K562 (cell line): ENCODE measurements at regions not wholly inside any gene's neighbourhood (a gene's known extent, or its start where the extent isn't known, plus 50 kb on each side); places are given as distances from the start of the nearest gene placed in this dataset.

Source experiments
- ATAC-seq: fragments of 200-7000 bp; cut with Tn5 transposase; 3 replicates; pipeline ENCODE4 v1.9.1; 2020; ENCODE audit warnings: moderate library complexity
- BruUV-seq: library from RNA; stranded (reverse); fragments of 400-500 nt; replicated peaks from 2 replicates; lab custom pipeline; 2021; lab: Mats Ljungman, UMichigan
- CTCF ChIA-PET: fragments of 300-600 bp; formaldehyde crosslinking; extraction: SDS; loops from one replicate; lab custom pipeline; 2021; ENCODE audit warnings: low intra/inter-chr PET ratio; lab: Yijun Ruan, JAX
- POLR2A ChIA-PET: fragments of 300-600, 350-650 bp; sonication (Branson Sonifier 250); formaldehyde crosslinking; extraction: SDS; loops from one replicate; lab custom pipeline; 2021; ENCODE audit warnings: antibody characterized with exemption, inconsistent platforms; lab: Yijun Ruan, JAX
- DNase-seq, 4 experiments: peaks; one replicate each; pipeline versions ENCODE4 v3.0.0 to v3.0.0-alpha.2; 2011 to 2018; ENCODE audit warnings: low spot score in 3 of 4, mixed read lengths in 3 of 4; ENCODE audit errors: extremely low read depth in 1 of 4
- FAIRE-seq: peaks from 2 replicates; lab custom pipeline; 2011; peaks lifted over from hg19 to GRCh38; lab: Jason Lieb, UNC
- H2AFZ ChIP-seq: 2 replicates; pipeline ENCODE4 v1.6.0; 2011; ENCODE audit warnings: low read depth, low read length, control low read depth, inconsistent platforms
- H3K27ac ChIP-seq: fragments of 200-600 bp; 3 replicates; pipeline ENCODE4 v1.8.0; 2011; ENCODE audit warnings: low read depth, mild to moderate bottlenecking, control low read depth, inconsistent platforms, low read length, moderate library complexity, mixed read lengths; ENCODE audit errors: extremely low read depth
- H3K27me3 ChIP-seq, 2 experiments: fragments of 300-600 bp in 1 of 2; 2 replicates in 1 of 2; 3 replicates in 1 of 2; pipeline versions ENCODE4 v1.6.0 to v1.8.0; 2011; ENCODE audit warnings: inconsistent platforms in 2 of 2, low read length in 2 of 2, mild to moderate bottlenecking in 1 of 2, mixed read lengths in 1 of 2, moderate library complexity in 1 of 2; ENCODE audit not compliant: control insufficient read depth in 2 of 2, insufficient read depth in 2 of 2
- H3K36me3 ChIP-seq: fragments of 300-600 bp; 3 replicates; pipeline ENCODE4 v1.8.0; 2011; ENCODE audit warnings: mild to moderate bottlenecking, low read length, inconsistent platforms; ENCODE audit not compliant: control insufficient read depth, insufficient read depth
- H3K4me1 ChIP-seq, 2 experiments: fragments of 200-600 bp in 1 of 2; replicated peaks in 1 of 2; 2 replicates in 1 of 2; 3 replicates in 1 of 2; pipeline versions ENCODE4 v1.5.1 to v1.8.0; 2011; ENCODE audit warnings: inconsistent platforms in 2 of 2, low read length in 2 of 2, mild to moderate bottlenecking in 1 of 2, mixed read lengths in 1 of 2, moderate library complexity in 1 of 2; ENCODE audit not compliant: control insufficient read depth in 2 of 2, insufficient read depth in 2 of 2
- H3K4me2 ChIP-seq: 2 replicates; pipeline ENCODE4 v1.6.1; 2011; ENCODE audit warnings: low read length, control low read depth, inconsistent platforms, mixed read lengths; ENCODE audit not compliant: insufficient read depth
- H3K4me3 ChIP-seq: fragments of 200-600 bp; sonication (generic), shearing (Covaris generic); 2 replicates; pipeline ENCODE4 v1.5.1; 2016; ENCODE audit warnings: control low read depth, inconsistent platforms
- H3K79me2 ChIP-seq: fragments of 200-600 bp; 3 replicates; pipeline ENCODE4 v1.8.0; 2011; ENCODE audit warnings: low read length, inconsistent platforms; ENCODE audit not compliant: control insufficient read depth, insufficient read depth
- H3K9ac ChIP-seq, 2 experiments: 2 replicates each; pipeline versions ENCODE4 v1.6.0 to v1.6.1; 2011; ENCODE audit warnings: low read depth in 2 of 2, low read length in 2 of 2, control low read depth in 1 of 2, inconsistent platforms in 1 of 2, mild to moderate bottlenecking in 1 of 2, mixed read lengths in 1 of 2; ENCODE audit not compliant: insufficient read depth in 1 of 2
- H3K9me1 ChIP-seq: one replicate; pipeline ENCODE4 v1.6.0; 2011; ENCODE audit warnings: inconsistent platforms, mild to moderate bottlenecking, low read length, moderate library complexity; ENCODE audit not compliant: control insufficient read depth, insufficient read depth
- H3K9me3 ChIP-seq: replicated peaks from 2 replicates; pipeline ENCODE4 v1.5.1; 2011; ENCODE audit warnings: low read depth, low read length, inconsistent platforms; ENCODE audit not compliant: control insufficient read depth, insufficient read depth
- H4K20me1 ChIP-seq: replicated peaks from 2 replicates; pipeline ENCODE4 v1.6.1; 2011; ENCODE audit warnings: low read length, inconsistent platforms, mixed read lengths; ENCODE audit not compliant: control insufficient read depth, insufficient read depth
- FOXA3 ChIP-seq, 2 experiments: fragments of 450-650 bp in 1 of 2; sonication (generic) in 1 of 2; formaldehyde crosslinking; IDR thresholded peaks in 1 of 2; conservative IDR thresholded peaks in 1 of 2; 2 replicates each; pipeline versions ENCODE4 v1.4.0 to v1.8.0; 2020 to 2022; ENCODE audit warnings: mild to moderate bottlenecking in 2 of 2, missing genetic modification reagents in 1 of 2
- L3MBTL2 ChIP-seq: fragments of 450-650 bp; IDR thresholded peaks from 2 replicates; pipeline ENCODE4 v1.6.1; 2016; ENCODE audit warnings: mild to moderate bottlenecking, moderate library complexity
- MAFG ChIP-seq: fragments of 450-650 bp; conservative IDR thresholded peaks from 2 replicates; pipeline ENCODE4 v1.6.1; 2016; ENCODE audit warnings: missing genetic modification characterization, missing compliant biosample characterization
- NELFE ChIP-seq: IDR thresholded peaks from 2 replicates; pipeline ENCODE4 v1.6.1; 2011; ENCODE audit warnings: mild to moderate bottlenecking; ENCODE audit not compliant: insufficient read depth, insufficient read length
- POLR2G ChIP-seq: fragments of 200-400 bp; formaldehyde crosslinking; IDR thresholded peaks from 2 replicates; pipeline ENCODE4 v1.6.1; 2017; ENCODE audit warnings: low read depth, mild to moderate bottlenecking, antibody characterized with exemption, low read length, moderate library complexity
- THRB ChIP-seq: fragments of 450-650 bp; formaldehyde crosslinking; conservative IDR thresholded peaks from 2 replicates; pipeline ENCODE4 v1.4.0; 2022; ENCODE audit warnings: mild to moderate bottlenecking, missing genetic modification characterization
- YBX1 ChIP-seq: fragments of 450-650 bp; IDR thresholded peaks from 2 replicates; pipeline ENCODE4 v1.7.1; 2016; ENCODE audit warnings: mild to moderate bottlenecking
- ZNF780A ChIP-seq: fragments of 250-450 bp; sonication (Bioruptor Pico); IDR thresholded peaks from 2 replicates; pipeline ENCODE4 v1.5.0; 2021; ENCODE audit warnings: mild to moderate bottlenecking
- WGBS: fragments of 100-300 bp; shearing (Covaris generic); methylation state at CpG from one replicate; pipeline ENCODE4 v1.1.6; 2016; ENCODE audit warnings: low coverage, mixed read lengths; ENCODE audit not compliant: insufficient coverage; ENCODE audit errors: missing lambda C conversion rate; 5-methylcytosine and 5-hydroxymethylcytosine counted together
- in situ Hi-C: fragments of 300-500 bp; cut with MboI; formaldehyde crosslinking; loops from 4 replicates; pipeline ENCODE4 v1.15.0; 2018; ENCODE audit warnings: inconsistent platforms, mixed read lengths
- intact Hi-C: fragments of 100-400 bp; cut with micrococcal nuclease; formaldehyde crosslinking; loops from 2 replicates; pipeline ENCODE4 v1.14.2; 2022

GRCh38 chr15:31792611-31793199 lies 237.6 kb upstream of the CHRNA7 start:
- Histone ChIP-seq H3K27me3 (no peaks in the 10 kb centered on the region; a peak in 1 of 5 replicates), H3K9ac (no peak overlapping the region), H4K20me1 (no peaks in the 10 kb centered on the region; the same call in 1 of the 2 replicates), H3K79me2 (no peaks in the 10 kb centered on the region), H3K9me1 (no peaks in the 10 kb centered on the region), H3K4me3 (no peak overlapping the region), H3K4me1 (no peaks in the 10 kb centered on the region), H3K27ac (no peak overlapping the region), H2AFZ (no peak overlapping the region), H3K4me2 (no peak overlapping the region), H3K9me3 (no peaks in the 10 kb centered on the region), H3K36me3 (no peaks in the 10 kb centered on the region)
- no TSS peak for BruUV-seq
- in situ Hi-C loops (no loop called here), intact Hi-C loops (no loop called here)
- ChIA-PET POLR2A (no interaction called here), CTCF (no interaction called here)
- no peak for DNase-seq
- 3% methylated on average over 8 of the region's 9 CpGs for WGBS
- TF ChIP-seq THRB (CRISPR knock-in tag) (no peak), MAFG (tag) (no peak), ZNF780A (CRISPR knock-in tag) (no peak), POLR2G (no peak), L3MBTL2 (no peak), YBX1 (no peak), FOXA3 (CRISPR knock-in tag; conservative IDR thresholded peaks at IDR 0.05 in 1 of 2, IDR thresholded peaks at IDR 0.05 in 1 of 2) (no peak), NELFE (no peak)
- no peak for ATAC-seq
- FAIRE-seq: no peak
